HepG2 (cell line): ENCODE measurements at regions not wholly inside any gene's neighbourhood (a gene's known extent, or its start where the extent isn't known, plus 50 kb on each side); places are given as distances from the start of the nearest gene placed in this dataset.

Experiments used
- CBX5 ChIP-seq: sonication (generic); formaldehyde crosslinking; IDR thresholded peaks from 2 replicates; pipeline ENCODE4 v1.4.0; 2020; ENCODE audit warnings: missing genetic modification reagents, borderline replicate concordance
- CTCF ChIP-seq: sonication (generic); formaldehyde crosslinking; IDR thresholded peaks from 2 replicates; pipeline ENCODE4 v1.5.0; 2020; ENCODE audit warnings: mild to moderate bottlenecking, missing genetic modification reagents, moderate library complexity
- ELF4 ChIP-seq: sonication (generic); formaldehyde crosslinking; IDR thresholded peaks from 2 replicates; pipeline ENCODE4 v1.5.0; 2020; ENCODE audit warnings: missing genetic modification reagents, mild to moderate bottlenecking, moderate library complexity, borderline replicate concordance
- ESRRA ChIP-seq: sonication (generic); formaldehyde crosslinking; IDR thresholded peaks from 2 replicates; pipeline ENCODE4 v1.5.1; 2020; ENCODE audit warnings: mild to moderate bottlenecking, low read depth, missing genetic modification reagents
- EZH2 ChIP-seq: conservative IDR thresholded peaks from 2 replicates; pipeline ENCODE4 v1.6.1; 2012; ENCODE audit warnings: mild to moderate bottlenecking, low read depth, low read length, moderate library complexity
- KAT7 ChIP-seq: IDR thresholded peaks from 2 replicates; pipeline ENCODE4 v1.6.1; 2018; ENCODE audit warnings: borderline replicate concordance, missing compliant biosample characterization
- MAZ ChIP-seq, 2 experiments: sonication (generic) in 1 of 2; formaldehyde crosslinking in 1 of 2; IDR thresholded peaks; 2 replicates each; pipeline versions ENCODE4 v1.5.0 to v1.6.1; 2012 to 2020; ENCODE audit warnings: low read depth in 2 of 2, mild to moderate bottlenecking in 2 of 2, borderline replicate concordance in 1 of 2, improper control_type of control experiment in 1 of 2, low read length in 1 of 2, missing genetic modification reagents in 1 of 2, moderate library complexity in 1 of 2
- ZNF296 ChIP-seq: sonication (generic); formaldehyde crosslinking; conservative IDR thresholded peaks from 2 replicates; pipeline ENCODE4 v1.5.0; 2020; ENCODE audit warnings: mild to moderate bottlenecking, missing genetic modification reagents
- ZNF317 ChIP-seq: sonication (generic); formaldehyde crosslinking; IDR thresholded peaks from 2 replicates; pipeline ENCODE4 v1.5.0; 2020; ENCODE audit warnings: mild to moderate bottlenecking, missing genetic modification reagents
- ZNF350 ChIP-seq: sonication (generic); formaldehyde crosslinking; IDR thresholded peaks from 2 replicates; pipeline ENCODE4 v1.4.0; 2020; ENCODE audit warnings: mild to moderate bottlenecking, low read depth, missing genetic modification reagents, borderline replicate concordance
- ZNF432 ChIP-seq: sonication (generic); formaldehyde crosslinking; IDR thresholded peaks from 2 replicates; pipeline ENCODE4 v1.5.0; 2020; ENCODE audit warnings: missing genetic modification reagents, mild to moderate bottlenecking, borderline replicate concordance
- ZNF512 ChIP-seq: sonication (generic); formaldehyde crosslinking; IDR thresholded peaks from 2 replicates; pipeline ENCODE4 v1.4.0; 2020; ENCODE audit warnings: mild to moderate bottlenecking, missing genetic modification reagents
- ZNF687 ChIP-seq: sonication (generic); formaldehyde crosslinking; IDR thresholded peaks from 2 replicates; pipeline ENCODE4 v1.5.1; 2020; ENCODE audit warnings: mild to moderate bottlenecking, missing genetic modification reagents, moderate library complexity

GRCh38 chr7:38016567-38016966 lies 96.1 kb downstream of the EPDR1 start:
- TF ChIP-seq ZNF296 (CRISPR knock-in tag) (no peak), ZNF432 (no peak), CTCF (CRISPR knock-in tag) (no peak), ZNF350 (CRISPR knock-in tag) (no peak), EZH2 (no peak), MAZ (IDR thresholded peaks at IDR 0.05; ENCODE audit: borderline replicate concordance, low read depth, low read length) (no peak), MAZ (CRISPR knock-in tag; IDR thresholded peaks at IDR 0.05; ENCODE audit: low read depth) (no peak), ZNF687 (no peak), ZNF317 (CRISPR knock-in tag) (no peak), ESRRA (CRISPR knock-in tag) (no peak), KAT7 (CRISPR knock-in tag) (no peak), CBX5 (CRISPR knock-in tag) (no peak), ZNF512 (CRISPR knock-in tag) (no peak), ELF4 (CRISPR knock-in tag) (no peak)
